Right cardiac atrium (tissue), 5 donors: ENCODE measurements at regions not wholly inside any gene's neighbourhood (a gene's known extent, or its start where the extent isn't known, plus 50 kb on each side); places are given as distances from the start of the nearest gene placed in this dataset.
"Not testable (repeated sequence)": the region's sequence is repeated elsewhere in the genome, so short reads cannot be mapped to it uniquely, and the experiment has no call there.

Experiments
- ATAC-seq, 2 donors: fragments of 200-7000 bp; cut with Tn5 transposase; one replicate each; pipeline versions ENCODE4 v1.8.0 to v1.9.1; 2020; ENCODE audit warnings: moderate library complexity in 2 of 2, mild to moderate bottlenecking in 1 of 2
- DNase-seq, 3 donors: peaks; one replicate each; pipeline ENCODE4 v3.0.0-alpha.2; 2020
- H3K27ac ChIP-seq: one replicate; pipeline ENCODE4 v1.5.1; 2013; ENCODE audit warnings: mild to moderate bottlenecking, low read length, control low read depth, moderate library complexity
- H3K27me3 ChIP-seq: one replicate; pipeline ENCODE4 v1.6.1; 2013; ENCODE audit not compliant: control insufficient read depth, insufficient read depth
- H3K4me1 ChIP-seq: one replicate; pipeline ENCODE4 v1.6.1; 2013; ENCODE audit warnings: low read length; ENCODE audit not compliant: control insufficient read depth, insufficient read depth
- H3K4me3 ChIP-seq: one replicate; pipeline ENCODE4 v1.5.1; 2013; ENCODE audit warnings: low read length, control low read depth
- H3K9me3 ChIP-seq: one replicate; pipeline ENCODE4 v1.6.1; 2013; ENCODE audit warnings: low read length; ENCODE audit not compliant: control insufficient read depth
- WGBS: extraction: QIAGEN DNeasy Blood & Tissue Kit; methylation state at CpG from one replicate; pipeline ENCODE4 v1.1.7; 2013; 5-methylcytosine and 5-hydroxymethylcytosine counted together
- intact Hi-C, 4 donors: fragments of 100-400 bp; cut with DNase I; formaldehyde crosslinking; loops; one replicate each; pipeline versions ENCODE4 v1.11.0 to v1.14.0; 2022 to 2023
- donor health status: healthy with polysubstance abuse.
- donor health status: DM: no; HTN: yes; CAD: no.
- donor health status: DM: no; HTN: no; CAD: no.
- donor health status: DM: no; HTN: yes; CAD: no; lungs with severe emphysema.
- donor health status: DM: yes; HTN: yes; CAD: no.

DNA sequence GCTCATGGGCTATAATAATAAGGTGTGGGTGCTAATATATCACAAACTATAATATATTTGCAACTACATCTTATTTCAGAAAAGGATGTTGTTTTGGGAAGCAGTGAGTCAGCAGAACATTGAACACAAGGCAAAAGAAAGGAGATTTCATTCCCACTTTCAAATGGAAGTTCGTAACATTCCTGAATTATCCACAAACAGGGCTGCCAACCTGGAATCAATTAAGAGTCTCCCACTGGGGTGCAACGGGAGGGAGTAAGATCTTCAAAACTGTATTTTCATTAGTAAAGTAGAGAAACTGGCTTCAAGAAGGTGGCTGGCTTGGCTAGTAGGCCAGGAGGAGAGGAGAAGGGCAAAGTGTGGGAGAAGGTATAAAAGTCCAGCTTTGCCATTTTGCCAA is 479.6 kb downstream of the CNTN3 start:
- no peak overlapping the region for H3K4me3 ChIP-seq
- no peaks in the 10 kb centered on the region for H3K4me1 ChIP-seq
- DNase-seq (no peak), ATAC-seq (no peak)
- no peak overlapping the region for H3K27ac ChIP-seq
- WGBS: 71% methylated on average over 2 of the region's 2 CpGs
- no peaks in the 10 kb centered on the region for H3K9me3 ChIP-seq
- no peaks in the 10 kb centered on the region for H3K27me3 ChIP-seq
- intact Hi-C loops: no loop called here

DNA sequence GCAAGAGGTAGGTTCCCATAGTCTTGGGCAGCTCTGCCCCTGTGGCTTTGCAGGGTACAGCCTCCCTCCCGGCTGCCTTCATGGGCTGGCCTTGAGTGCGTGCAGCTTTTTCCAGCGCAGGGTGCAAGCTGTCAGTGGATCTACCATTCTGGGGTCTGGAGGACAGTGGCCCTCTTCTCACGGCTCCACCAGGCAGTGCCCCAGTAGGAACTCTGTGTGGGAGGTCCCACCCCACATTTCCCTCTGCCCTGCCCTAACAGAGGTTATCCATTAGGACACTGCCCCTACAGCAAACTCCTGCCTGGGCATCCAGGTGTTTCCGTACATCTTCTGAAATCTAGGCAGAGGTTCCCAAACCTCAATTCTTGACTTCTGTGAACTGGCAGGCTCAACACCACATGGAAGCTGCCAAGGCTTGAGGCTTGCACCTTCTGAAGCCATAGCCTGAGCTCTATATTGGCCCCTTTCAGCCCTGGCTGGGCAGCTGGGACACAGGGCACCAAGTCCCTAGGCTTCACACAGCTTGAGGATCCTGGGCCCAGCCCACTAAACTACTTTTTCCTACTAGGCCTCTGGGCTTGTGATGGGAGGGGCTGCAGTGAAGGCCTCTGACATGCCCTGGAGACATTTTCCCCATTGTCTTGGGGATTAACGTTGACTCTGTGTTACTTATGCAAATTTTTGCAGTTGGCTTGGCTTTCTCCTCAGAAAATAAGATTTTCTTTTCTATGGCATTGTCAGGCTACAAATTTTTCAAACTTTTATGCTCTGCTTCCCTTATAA is 482.7 kb downstream of the CNTN3 start:
- H3K27me3 ChIP-seq, H3K4me1 ChIP-seq, ATAC-seq, H3K4me3 ChIP-seq, H3K27ac ChIP-seq, H3K9me3 ChIP-seq, DNase-seq, intact Hi-C loops: not testable (repeated sequence)
- 81% methylated on average over 6 of the region's 6 CpGs for WGBS

DNA sequence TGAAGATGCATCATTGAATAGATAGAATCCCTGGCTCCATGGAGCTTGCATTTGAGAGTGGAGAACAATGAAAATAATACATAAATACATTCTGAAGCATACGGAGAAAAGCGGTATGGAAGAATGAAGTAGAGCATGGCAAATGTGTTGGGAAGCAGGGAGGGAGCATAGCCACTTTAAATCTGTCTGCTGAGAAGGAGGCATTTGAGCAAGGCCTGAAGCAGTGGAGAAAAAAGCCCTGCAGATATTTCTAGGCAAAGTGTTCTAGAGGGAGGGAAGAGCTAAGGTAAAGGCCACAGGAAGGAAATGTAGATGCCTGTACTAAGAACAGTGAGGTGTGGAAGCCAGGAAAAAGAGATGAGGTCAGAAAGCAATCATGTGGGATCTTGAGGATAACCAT is 484.8 kb downstream of the CNTN3 start:
- no peak overlapping the region for H3K4me3 ChIP-seq
- no peak for DNase-seq
- intact Hi-C loops: no loop called here
- no peaks in the 10 kb centered on the region for H3K9me3 ChIP-seq
- no peak overlapping the region for H3K27ac ChIP-seq
- no peaks in the 10 kb centered on the region for H3K4me1 ChIP-seq
- no peaks in the 10 kb centered on the region for H3K27me3 ChIP-seq
- no peak for ATAC-seq
- over 99% methylated on average over 2 of the region's 2 CpGs for WGBS

DNA sequence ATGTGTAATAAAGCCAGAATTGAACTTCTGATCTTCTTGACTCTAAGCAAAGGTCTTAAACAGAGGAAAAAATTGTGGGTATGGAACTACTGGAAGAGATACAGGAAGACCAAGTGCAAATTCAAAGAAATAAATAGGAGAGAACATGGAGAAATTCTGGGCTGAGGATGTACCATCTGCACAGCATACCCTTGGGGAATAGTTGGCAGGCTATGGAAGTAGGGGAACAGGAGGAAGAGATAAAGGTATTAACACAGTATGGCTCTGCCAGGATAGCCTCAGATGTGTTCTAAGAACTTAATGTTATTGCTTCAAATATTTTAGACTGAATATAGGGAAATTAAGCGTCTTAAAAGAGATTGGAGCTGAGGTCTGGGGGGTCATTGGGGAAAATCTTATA is 485.4 kb downstream of the CNTN3 start:
- H3K27me3 ChIP-seq: no peaks in the 10 kb centered on the region
- WGBS: 82% methylated on average over 1 of the region's 1 CpG
- H3K4me3 ChIP-seq: no peak overlapping the region
- ATAC-seq (no peak), DNase-seq (no peak)
- H3K9me3 ChIP-seq: no peaks in the 10 kb centered on the region
- no peaks in the 10 kb centered on the region for H3K4me1 ChIP-seq
- H3K27ac ChIP-seq: no peak overlapping the region
- intact Hi-C loops: no loop called here

DNA sequence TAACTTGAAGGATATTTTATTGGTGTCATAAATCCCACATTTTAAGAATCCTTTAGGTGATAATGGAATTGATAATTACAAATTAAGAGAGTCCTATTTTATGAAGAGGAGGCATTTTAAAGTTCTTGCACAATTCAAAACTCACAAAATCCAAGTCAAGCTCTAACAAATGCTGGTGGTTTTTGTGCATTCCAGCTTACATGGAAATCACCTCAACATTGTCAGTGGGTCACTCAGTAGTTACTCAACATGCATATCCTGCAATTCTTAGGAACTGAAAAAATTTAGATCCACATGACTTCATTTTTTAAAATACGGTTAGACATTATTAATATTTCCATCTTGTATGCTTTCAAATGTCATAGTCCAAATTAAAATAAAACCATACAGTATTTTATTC is 487.2 kb downstream of the CNTN3 start:
- no peak overlapping the region for H3K27ac ChIP-seq
- no peak for DNase-seq
- H3K4me3 ChIP-seq: no peak overlapping the region
- WGBS: 93% methylated on average over 1 of the region's 1 CpG
- H3K9me3 ChIP-seq: no peaks in the 10 kb centered on the region
- no peak for ATAC-seq
- no peaks in the 10 kb centered on the region for H3K4me1 ChIP-seq
- intact Hi-C loops: no loop called here
- H3K27me3 ChIP-seq: no peaks in the 10 kb centered on the region

DNA sequence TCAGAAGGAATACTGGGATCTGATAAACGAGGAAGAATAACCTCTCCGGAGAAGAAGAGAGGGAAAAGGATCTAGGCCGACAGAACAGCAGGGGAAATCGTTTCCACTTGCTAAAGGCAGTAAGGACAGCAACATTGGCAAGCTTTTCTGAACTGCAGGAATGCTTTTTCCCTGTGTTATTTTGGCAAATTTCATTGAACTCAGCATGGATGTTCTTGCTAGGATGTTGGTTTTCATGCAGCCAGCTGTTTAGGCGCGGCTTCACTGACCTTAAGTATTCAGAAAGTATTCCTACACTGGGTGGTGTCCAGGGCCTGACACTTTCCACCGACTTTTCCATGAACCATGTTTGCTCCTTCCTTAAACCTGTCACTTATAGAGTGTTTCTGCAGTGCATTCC is 489.7 kb downstream of the CNTN3 start:
- Histone ChIP-seq H3K4me3 (no peak overlapping the region), H3K4me1 (no peaks in the 10 kb centered on the region), H3K27me3 (no peaks in the 10 kb centered on the region), H3K27ac (no peak overlapping the region), H3K9me3 (no peaks in the 10 kb centered on the region)
- DNase-seq (no peak), ATAC-seq (no peak)
- intact Hi-C loops: no loop called here
- WGBS: 78% methylated on average over 7 of the region's 7 CpGs

DNA sequence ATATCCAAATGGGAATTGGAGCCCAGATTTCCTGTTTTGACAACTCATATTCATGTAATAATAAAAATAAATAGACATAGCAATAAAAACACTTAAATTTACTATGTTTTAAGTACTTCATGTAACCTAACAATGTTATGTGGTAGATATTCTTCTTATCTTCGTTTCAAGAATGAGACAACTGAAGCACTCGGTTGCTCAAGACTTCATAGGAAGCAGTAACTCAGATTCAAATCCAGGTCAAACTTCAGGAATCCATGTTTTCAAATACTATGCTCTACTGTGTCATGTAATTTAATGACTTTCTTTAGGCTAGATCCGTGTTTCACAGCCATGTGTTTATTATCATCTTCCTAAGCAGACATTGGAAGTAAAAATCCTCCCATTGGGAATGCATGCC is 492.2 kb downstream of the CNTN3 start:
- no peaks in the 10 kb centered on the region for H3K9me3 ChIP-seq
- intact Hi-C loops: no loop called here
- H3K27ac ChIP-seq: no peak overlapping the region
- H3K4me3 ChIP-seq: no peak overlapping the region
- no peaks in the 10 kb centered on the region for H3K27me3 ChIP-seq
- ATAC-seq (no peak), DNase-seq (no peak)
- 55% methylated on average over 3 of the region's 3 CpGs for WGBS
- no peaks in the 10 kb centered on the region for H3K4me1 ChIP-seq

DNA sequence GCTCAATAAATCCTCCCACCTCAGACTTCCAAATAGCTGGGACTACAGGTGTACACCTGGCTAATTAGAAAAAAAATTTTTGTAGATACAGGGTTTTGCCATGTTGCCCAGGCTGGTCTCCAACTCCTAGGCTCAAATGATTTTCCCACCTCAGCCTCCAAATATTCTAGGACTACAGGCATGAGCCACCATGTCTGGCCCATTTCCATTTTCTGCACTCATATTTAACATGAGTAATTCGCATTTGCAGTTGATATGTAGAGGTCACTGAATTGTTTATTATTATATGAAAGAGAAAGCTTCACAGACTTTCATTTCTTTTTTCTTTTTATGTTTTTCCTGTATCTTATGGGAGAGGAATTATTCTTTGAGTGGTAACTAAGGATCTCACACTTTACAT is 492.7 kb downstream of the CNTN3 start:
- 52% methylated on average over 1 of the region's 1 CpG for WGBS
- Histone ChIP-seq H3K4me3 (no peak overlapping the region), H3K9me3 (no peaks in the 10 kb centered on the region), H3K27ac (no peak overlapping the region), H3K27me3 (no peaks in the 10 kb centered on the region), H3K4me1 (no peaks in the 10 kb centered on the region)
- ATAC-seq: no peak
- no peak for DNase-seq
- intact Hi-C loops: no loop called here

DNA sequence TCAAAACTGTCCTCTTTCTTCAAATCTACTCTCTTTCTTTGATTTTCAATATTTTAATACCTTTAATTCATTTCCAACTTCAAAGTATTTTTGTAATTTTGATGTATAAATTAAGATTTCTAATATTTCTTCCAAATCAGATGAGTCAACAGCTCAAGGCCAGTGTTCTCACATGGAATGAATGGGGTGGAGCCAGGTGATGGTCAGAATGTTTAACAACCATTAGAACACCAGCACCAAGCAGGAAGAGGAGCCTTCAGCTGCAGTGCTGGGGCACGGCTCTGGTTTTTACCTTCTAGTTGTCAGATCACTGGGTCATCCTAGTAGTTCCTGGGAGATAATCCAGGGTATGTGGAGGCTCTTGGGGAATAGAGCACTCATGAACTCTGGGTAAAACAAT is 494.5 kb upstream of the PDZRN3 start:
- Histone ChIP-seq H3K4me1 (no peaks in the 10 kb centered on the region), H3K9me3 (no peaks in the 10 kb centered on the region), H3K27me3 (no peaks in the 10 kb centered on the region), H3K4me3 (no peak overlapping the region), H3K27ac (no peak overlapping the region)
- no peak for DNase-seq
- 64% methylated on average over 1 of the region's 1 CpG for WGBS
- no peak for ATAC-seq
- intact Hi-C loops: no loop called here

DNA sequence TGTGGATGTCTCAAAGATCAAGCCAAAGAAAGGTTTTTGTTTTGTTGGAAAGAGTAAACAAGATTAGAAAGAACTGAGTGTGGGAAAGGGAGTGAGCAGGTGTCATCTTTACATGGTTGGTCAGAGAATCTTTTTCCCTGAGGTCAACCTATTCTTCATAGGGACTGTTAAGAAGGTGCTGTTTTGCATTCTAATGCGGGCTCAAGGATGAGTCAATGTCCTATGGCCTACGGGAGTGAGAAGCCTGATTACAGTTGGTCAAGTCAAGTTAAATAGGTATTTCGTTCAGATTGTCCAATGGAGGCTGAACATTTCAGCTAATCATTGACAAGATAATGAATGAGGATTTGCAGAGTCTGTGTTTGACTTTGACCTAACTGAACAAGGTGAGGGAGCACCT is 491.2 kb upstream of the PDZRN3 start:
- WGBS: 78% methylated on average over 3 of the region's 3 CpGs
- ATAC-seq: no peak
- no peak overlapping the region for H3K4me3 ChIP-seq
- no peaks in the 10 kb centered on the region for H3K9me3 ChIP-seq
- H3K27ac ChIP-seq: no peak overlapping the region
- no peak for DNase-seq
- H3K27me3 ChIP-seq: no peaks in the 10 kb centered on the region
- intact Hi-C loops: no loop called here
- no peaks in the 10 kb centered on the region for H3K4me1 ChIP-seq

DNA sequence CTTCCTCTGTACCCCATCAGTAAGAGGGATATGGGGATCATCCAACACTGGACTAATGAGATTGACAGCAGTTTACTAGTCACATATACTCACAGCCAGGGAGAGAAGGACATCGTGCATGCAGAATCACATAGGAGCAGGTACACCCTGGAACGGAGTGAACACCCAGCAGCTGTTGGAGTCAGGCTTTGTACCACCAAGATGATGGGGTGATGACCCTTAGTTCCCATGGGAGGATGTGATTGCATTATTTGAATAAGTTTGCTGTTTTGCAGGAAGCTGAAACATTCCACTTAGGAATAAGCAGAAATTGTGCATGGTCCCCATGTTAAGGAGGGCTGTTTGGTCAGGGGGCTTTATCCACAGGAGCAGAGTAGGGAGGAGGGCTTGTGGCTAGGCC is 482.7 kb upstream of the PDZRN3 start:
- no peak for DNase-seq
- WGBS: 51% methylated on average over 2 of the region's 2 CpGs
- H3K9me3 ChIP-seq: no peaks in the 10 kb centered on the region
- H3K27ac ChIP-seq: no peak overlapping the region
- intact Hi-C loops: no loop called here
- H3K27me3 ChIP-seq: no peaks in the 10 kb centered on the region
- H3K4me3 ChIP-seq: no peak overlapping the region
- ATAC-seq: no peak
- no peaks in the 10 kb centered on the region for H3K4me1 ChIP-seq

DNA sequence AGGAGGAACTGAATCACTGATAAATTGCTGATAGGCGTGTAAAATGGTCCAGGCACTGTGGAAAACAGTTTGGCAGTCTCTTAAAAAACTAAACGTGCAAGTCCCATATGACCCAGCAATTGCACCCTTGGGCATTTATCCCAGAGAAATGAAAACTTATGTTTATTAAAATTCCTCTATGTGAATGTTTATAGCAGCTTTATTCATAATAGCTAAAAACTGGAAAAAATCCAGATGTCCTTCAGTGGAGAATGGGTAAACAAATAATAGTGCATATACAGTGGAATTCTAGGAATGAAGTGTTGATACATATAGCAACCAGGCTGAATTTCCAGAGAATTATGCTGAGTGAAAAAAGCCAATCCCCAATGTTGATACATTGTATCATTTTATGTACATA is 482.2 kb upstream of the PDZRN3 start:
- Histone ChIP-seq H3K4me3 (no peak overlapping the region), H3K27me3 (no peaks in the 10 kb centered on the region), H3K4me1 (no peaks in the 10 kb centered on the region), H3K27ac (no peak overlapping the region), H3K9me3 (no peaks in the 10 kb centered on the region)
- no peak for ATAC-seq
- WGBS: 35% methylated on average over 2 of the region's 2 CpGs
- intact Hi-C loops: no loop called here
- no peak for DNase-seq
